HG03097 (cell line): ENCODE measurements at regions not wholly inside any gene's neighbourhood (a gene's known extent, or its start where the extent isn't known, plus 50 kb on each side); places are given as distances from the start of the nearest gene placed in this dataset.

ENCODE experiments used
- ATAC-seq: cut with Tn5 transposase; IDR thresholded peaks from one replicate; pipeline ENCODE4 v1.9.1; 2021; ENCODE audit not compliant: unreplicated experiment, low FRiP score

GRCh38 chr5:2222246-2222992 lies 339.7 kb upstream of the IRX4 start:
- ATAC-seq, result no peak

GRCh38 chr5:2221450-2221849 lies 338.7 kb upstream of the IRX4 start:
- no peak for ATAC-seq

- ATAC-seq, result no peak
These were observed 338.0 kb upstream of the IRX4 start for GRCh38 chr5:2220741-2221140.

DNA sequence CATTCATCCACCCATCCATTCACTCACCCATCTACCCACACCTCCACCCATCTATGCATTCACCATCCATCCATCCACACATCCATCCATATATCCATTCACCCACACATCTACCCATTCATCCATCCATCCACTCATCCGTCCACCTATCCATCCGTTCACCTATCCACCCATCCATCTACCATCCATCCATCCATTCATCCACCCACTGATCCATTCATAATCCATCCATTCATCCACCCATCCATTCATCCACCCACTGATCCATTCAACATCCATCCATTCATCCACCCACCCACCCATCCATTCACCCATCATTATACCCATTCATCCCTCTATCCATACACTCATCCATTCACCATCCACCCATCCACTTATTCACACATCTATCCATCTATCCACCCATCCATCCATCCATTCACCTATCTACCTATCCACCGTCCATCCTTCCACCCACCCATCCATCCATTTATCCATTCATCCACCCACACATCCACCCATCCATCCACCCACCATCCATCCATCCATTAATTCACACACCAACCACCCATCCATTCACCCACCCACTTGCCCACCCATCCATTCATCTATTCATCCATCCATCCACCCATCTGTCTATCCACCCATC lies 336.5 kb upstream of the IRX4 start:
- no peak for ATAC-seq

DNA sequence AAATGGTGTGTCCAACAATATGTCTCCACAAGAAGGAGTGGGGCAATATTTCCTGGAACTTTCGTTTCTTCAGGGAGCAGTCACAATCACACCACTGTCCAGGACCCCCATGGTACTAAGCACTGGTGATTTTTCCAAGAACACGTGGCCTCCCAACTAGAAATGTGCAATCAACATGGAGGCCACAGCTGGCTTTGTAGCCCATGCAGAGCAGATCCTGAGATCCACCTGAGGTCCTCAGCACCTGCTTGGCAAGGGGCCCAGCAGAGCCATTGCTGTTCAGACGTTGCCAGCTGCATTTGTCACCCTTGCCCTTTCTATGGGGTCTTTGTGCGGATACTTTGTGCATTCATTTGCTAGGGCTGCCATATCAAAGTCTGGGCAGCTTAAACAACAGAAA lies 334.5 kb upstream of the IRX4 start:
- no peak for ATAC-seq

DNA sequence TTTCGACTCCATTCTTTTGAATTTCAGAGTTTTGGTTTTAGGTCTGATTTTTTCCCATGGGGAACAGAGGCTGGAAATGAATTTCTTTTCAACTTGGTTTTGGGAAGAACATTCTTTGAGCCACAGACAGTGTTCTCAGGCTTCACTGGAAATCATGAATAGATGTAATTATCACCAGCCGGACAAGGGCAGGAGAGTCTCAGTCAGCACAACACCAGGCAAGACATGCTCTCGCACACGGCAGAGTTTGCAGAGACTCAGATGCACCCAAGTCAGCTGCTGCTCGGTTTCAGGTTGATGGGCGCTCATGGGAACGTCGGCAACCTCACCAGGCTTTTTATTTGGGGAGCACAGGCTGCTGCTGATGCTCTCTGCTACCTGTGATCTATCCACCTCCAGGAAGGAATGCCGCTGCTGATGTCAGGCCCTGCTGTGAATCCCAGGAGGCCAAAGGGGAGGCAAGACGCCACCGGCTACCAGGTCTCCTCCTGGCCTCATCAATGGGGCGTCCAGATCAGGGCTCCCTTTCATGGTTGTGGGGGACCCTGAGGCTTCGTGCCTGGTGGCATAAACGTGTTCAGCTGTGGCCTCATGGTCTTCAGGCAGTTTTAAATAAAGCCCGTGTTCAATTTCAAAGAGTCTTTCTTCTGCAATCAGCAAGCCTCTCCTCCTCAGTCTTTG lies 332.3 kb upstream of the IRX4 start:
- no peak for ATAC-seq

- no peak for ATAC-seq
These were observed 330.5 kb upstream of the IRX4 start for GRCh38 chr5:2213121-2213730.

DNA sequence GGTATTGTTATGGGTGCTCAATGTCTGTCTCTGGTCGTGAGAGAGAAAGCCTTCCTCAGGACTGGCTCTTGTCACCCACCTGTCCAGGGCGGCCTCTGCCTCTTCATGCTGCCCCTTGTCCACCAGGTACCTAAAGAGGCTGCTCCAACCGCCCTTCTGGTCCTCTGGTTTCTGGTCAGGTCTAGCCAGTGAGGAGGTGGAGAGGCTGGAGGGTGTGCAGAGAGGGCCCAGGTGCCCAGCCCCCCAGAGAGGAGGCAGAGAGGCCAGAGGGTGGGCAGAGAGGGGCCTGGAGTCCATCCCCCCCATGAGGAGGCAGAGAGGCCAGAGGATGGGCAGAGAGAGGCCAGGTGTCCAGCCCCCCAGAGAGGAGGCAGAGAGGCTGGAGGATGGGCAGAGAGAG lies 329.8 kb upstream of the IRX4 start:
- no peak for ATAC-seq

- ATAC-seq, result no peak
These were observed 325.5 kb upstream of the IRX4 start for GRCh38 chr5:2208239-2208544.

- ATAC-seq, result no peak
These were observed 324.9 kb upstream of the IRX4 start for GRCh38 chr5:2207416-2208238.

- ATAC-seq, result no peak
These were observed 324.3 kb upstream of the IRX4 start for GRCh38 chr5:2207109-2207399.

- ATAC-seq, result no peak
These were observed 323.8 kb upstream of the IRX4 start for GRCh38 chr5:2206293-2207108.

- no peak for ATAC-seq
These were observed 323.0 kb upstream of the IRX4 start for GRCh38 chr5:2205596-2206226.

- no peak for ATAC-seq
These were observed 322.5 kb upstream of the IRX4 start for GRCh38 chr5:2205185-2205585.

DNA sequence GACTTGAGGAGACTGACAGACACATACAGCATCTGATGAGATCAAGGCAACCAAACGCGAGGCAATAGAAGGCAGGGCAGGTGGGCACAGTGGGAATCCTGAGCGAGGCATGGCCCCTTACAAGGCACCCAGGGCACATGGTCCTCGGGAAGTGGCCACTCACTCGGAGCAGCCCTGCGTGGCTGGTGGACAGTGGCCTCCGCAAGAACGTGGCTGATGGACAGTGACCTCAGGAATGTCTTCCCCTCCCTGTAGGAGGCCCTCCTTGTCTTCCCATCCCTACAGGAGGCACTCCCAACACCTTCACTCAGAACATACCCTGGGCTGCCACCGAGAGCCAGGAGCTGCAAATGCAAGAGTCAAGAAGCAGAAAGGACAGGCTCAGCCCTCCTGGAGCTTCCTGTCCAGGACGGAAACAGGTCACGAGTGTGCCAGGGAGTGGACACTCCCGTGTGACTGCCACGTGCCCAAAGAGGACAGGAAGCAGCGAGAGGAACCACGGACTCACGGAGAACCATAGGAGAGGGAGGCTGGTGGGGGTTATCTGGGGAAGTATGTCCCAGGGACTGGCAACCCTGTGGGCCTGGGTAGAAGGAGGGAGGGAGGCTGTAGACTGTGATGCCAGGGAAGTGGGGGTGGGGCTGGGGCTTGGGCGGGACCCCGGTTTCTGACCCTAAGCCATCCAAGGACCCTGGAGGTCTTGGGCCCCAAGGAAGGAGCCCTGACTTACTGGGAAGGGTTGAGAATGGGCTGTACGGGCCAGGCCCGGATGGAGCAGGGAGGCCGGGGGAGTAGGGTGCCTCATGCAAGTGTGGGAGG lies 321.9 kb upstream of the IRX4 start:
- ATAC-seq, result no peak

GRCh38 chr5:2203774-2204173 lies 321.0 kb upstream of the IRX4 start:
- no peak for ATAC-seq

DNA sequence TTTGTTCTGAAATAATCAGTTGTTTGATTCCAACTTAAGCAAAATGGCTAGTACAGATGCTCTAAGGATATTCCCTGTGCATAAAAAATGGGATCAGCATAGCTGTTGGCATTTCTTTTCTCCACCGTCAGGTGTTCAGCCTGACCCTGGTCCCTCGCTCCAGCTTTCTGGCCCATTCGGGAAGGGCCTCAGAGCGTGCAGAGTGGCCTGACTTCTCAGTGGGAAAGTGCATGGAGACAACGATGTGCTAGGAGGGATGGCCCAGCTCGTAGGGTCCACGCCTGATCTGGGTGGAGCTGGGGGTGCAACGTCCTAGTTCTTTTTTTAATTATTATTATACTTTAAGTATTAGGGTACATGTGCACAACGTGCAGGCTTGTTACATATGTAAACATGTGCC lies 319.1 kb upstream of the IRX4 start:
- ATAC-seq, result no peak

DNA sequence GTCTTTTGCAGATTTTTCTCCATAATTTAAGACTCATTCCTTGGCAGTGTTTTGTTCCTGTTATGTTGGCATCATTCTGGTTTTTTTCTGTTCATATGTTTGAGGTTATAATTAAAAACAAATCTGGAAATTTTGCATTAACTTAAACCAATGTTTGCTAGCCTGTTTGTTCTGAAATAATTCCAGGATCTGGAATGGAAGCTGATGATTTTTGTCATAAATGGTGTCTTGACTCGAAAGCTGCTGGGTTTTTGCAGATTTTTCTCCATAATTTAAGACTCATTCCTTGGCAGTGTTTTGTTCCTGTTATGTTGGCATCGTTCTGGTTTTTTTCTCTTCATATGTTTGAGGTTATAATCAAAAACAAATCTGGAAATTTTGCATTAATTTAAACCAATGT lies 318.7 kb upstream of the IRX4 start:
- ATAC-seq, result no peak

- ATAC-seq, result no peak
These were observed 318.3 kb upstream of the IRX4 start for GRCh38 chr5:2201011-2201410.
